WTC11 (cell line): ENCODE measurements at regions not wholly inside any gene's neighbourhood (a gene's known extent, or its start where the extent isn't known, plus 50 kb on each side); places are given as distances from the start of the nearest gene placed in this dataset.

Experiments used
- ARID4B ChIP-seq: sonication (generic); formaldehyde crosslinking; IDR thresholded peaks from 2 replicates; pipeline ENCODE4 v1.8.0; 2023; ENCODE audit warnings: missing genetic modification reagents, mild to moderate bottlenecking, borderline replicate concordance
- CREB1 ChIP-seq: sonication (generic); formaldehyde crosslinking; IDR thresholded peaks from 2 replicates; pipeline ENCODE4 v1.8.0; 2023; ENCODE audit warnings: mild to moderate bottlenecking, missing genetic modification reagents
- CTCF ChIP-seq: fragments of 200-600 bp; IDR thresholded peaks from 2 replicates; pipeline ENCODE4 v1.8.0; 2022; ENCODE audit warnings: antibody characterized with exemption
- USF2 ChIP-seq: sonication (generic); formaldehyde crosslinking; IDR thresholded peaks from 2 replicates; pipeline ENCODE4 v1.8.1; 2023; ENCODE audit warnings: mild to moderate bottlenecking, missing genetic modification reagents, moderate library complexity
- ZNF232 ChIP-seq: sonication (generic); formaldehyde crosslinking; IDR thresholded peaks from 2 replicates; pipeline ENCODE4 v1.8.0; 2022; ENCODE audit warnings: mild to moderate bottlenecking, missing genetic modification reagents
- ZSCAN18 ChIP-seq: fragments of 250-450 bp; sonication (Bioruptor Pico); IDR thresholded peaks from 2 replicates; pipeline ENCODE4 v2.1.2; 2022; ENCODE audit warnings: mild to moderate bottlenecking, moderate library complexity

- no peak for TF ChIP-seq ARID4B
- TF ChIP-seq CTCF, result no peak
- no peak for TF ChIP-seq USF2 (CRISPR knock-in tag)
- TF ChIP-seq ZNF232 (CRISPR knock-in tag), result no peak
- TF ChIP-seq ZSCAN18 (CRISPR knock-in tag), result no peak
- no peak for TF ChIP-seq CREB1 (CRISPR knock-in tag)
These were observed 134.2 kb downstream of the DSC3 start for GRCh38 chr18:30908381-30908780.
